Caco-2 (cell line): ENCODE measurements at regions not wholly inside any gene's neighbourhood (a gene's known extent, or its start where the extent isn't known, plus 50 kb on each side); places are given as distances from the start of the nearest gene placed in this dataset.

Experiments
- BruUV-seq: library from RNA; stranded (reverse); fragments of 400-500 nt; replicated peaks from 2 replicates; lab custom pipeline; 2021; lab: Mats Ljungman, UMichigan
- CTCF ChIA-PET: fragments of 300-600 bp; sonication (Branson Sonifier 250); formaldehyde crosslinking; loops from one replicate; lab custom pipeline; 2022; ENCODE audit warnings: antibody characterized with exemption; lab: Charles Lee
- POLR2A ChIA-PET: fragments of 300-600 bp; sonication (Branson Sonifier 250); formaldehyde crosslinking; loops from one replicate; lab custom pipeline; 2022; ENCODE audit warnings: antibody characterized with exemption; lab: Charles Lee
- DNase-seq, 2 experiments: peaks; one replicate each; pipeline versions ENCODE4 v3.0.0 to v3.0.0-alpha.2; 2020 to 2022
- H3K27me3 ChIP-seq: replicated peaks from 2 replicates; pipeline ENCODE4 v1.6.0; 2011; ENCODE audit warnings: low read length; ENCODE audit not compliant: control insufficient read depth, insufficient read depth
- H3K36me3 ChIP-seq: 2 replicates; pipeline ENCODE4 v1.5.1; 2011; ENCODE audit warnings: low read length; ENCODE audit not compliant: control insufficient read depth, insufficient read depth
- H3K4me1 ChIP-seq: fragments of 250-450 bp; sonication (Bioruptor Pico); 2 replicates; pipeline ENCODE4 v1.5.1; 2020; ENCODE audit warnings: mild to moderate bottlenecking
- H3K4me3 ChIP-seq: 2 replicates; pipeline ENCODE4 v1.5.1; 2011; ENCODE audit warnings: low read depth, mild to moderate bottlenecking, control low read depth, low read length
- H3K9me3 ChIP-seq: fragments of 250-450 bp; sonication (Bioruptor Pico); 2 replicates; pipeline ENCODE4 v1.5.1; 2020; ENCODE audit warnings: mild to moderate bottlenecking, moderate library complexity
- H3K27ac Mint-ChIP-seq: one replicate; pipeline ENCODE4 v1.8.0; 2022; ENCODE audit warnings: mixed read lengths; ENCODE audit not compliant: unreplicated experiment
- H3K27me3 Mint-ChIP-seq: one replicate; pipeline ENCODE4 v1.8.0; 2022; ENCODE audit warnings: mixed read lengths; ENCODE audit not compliant: insufficient read depth, unreplicated experiment
- H3K36me3 Mint-ChIP-seq: one replicate; pipeline ENCODE4 v1.8.0; 2022; ENCODE audit warnings: mild to moderate bottlenecking, mixed read lengths; ENCODE audit not compliant: insufficient read depth, unreplicated experiment
- H3K4me1 Mint-ChIP-seq: one replicate; pipeline ENCODE4 v1.8.0; 2022; ENCODE audit warnings: low read depth, mixed read lengths; ENCODE audit not compliant: unreplicated experiment
- H3K4me3 Mint-ChIP-seq: one replicate; pipeline ENCODE4 v1.8.0; 2022; ENCODE audit warnings: mild to moderate bottlenecking, moderate library complexity, mixed read lengths; ENCODE audit not compliant: unreplicated experiment
- H3K9me3 Mint-ChIP-seq: one replicate; pipeline ENCODE4 v1.8.0; 2022; ENCODE audit warnings: mixed read lengths; ENCODE audit not compliant: unreplicated experiment
- intact Hi-C: fragments of 100-400 bp; cut with micrococcal nuclease; formaldehyde crosslinking; loops from one replicate; pipeline ENCODE4 v1.10.0; 2022; ENCODE audit not compliant: unreplicated experiment
- TF ChIP-seq, protein P1 (sequence below), 2 experiments: fragments of 200-600 bp in 1 of 2; IDR thresholded peaks; 1 replicate in 1 of 2; 2 replicates in 1 of 2; pipeline versions ENCODE4 v1.5.1 to v1.8.0; 2011 to 2022; ENCODE audit warnings: antibody characterized with exemption in 1 of 2, control low read depth in 1 of 2, inconsistent platforms in 1 of 2, low read depth in 1 of 2, low read length in 1 of 2, mild to moderate bottlenecking in 1 of 2, moderate library complexity in 1 of 2; ENCODE audit not compliant: insufficient read depth in 1 of 2, severe bottlenecking in 1 of 2, unreplicated experiment in 1 of 2

DNA sequence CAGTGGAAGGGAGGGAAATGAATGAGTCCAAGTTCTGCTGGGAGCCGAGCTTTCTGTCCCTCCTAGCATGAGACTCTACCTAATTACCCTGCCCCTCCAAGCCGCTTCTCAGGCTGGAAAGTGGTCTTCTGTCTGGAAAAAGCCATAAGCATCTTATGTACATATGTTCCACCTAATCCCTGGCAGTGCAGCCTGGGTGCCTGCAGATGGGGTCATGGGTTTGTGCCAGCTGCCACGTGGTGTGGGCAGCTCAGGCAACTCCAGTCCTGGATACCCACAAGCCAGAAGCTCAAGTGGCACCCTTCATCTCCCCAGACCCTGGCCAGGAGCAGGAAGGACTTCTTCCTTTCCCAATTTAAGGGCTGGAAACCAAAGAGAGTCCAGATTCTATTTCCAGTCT lies 253.1 kb downstream of the LY86 start:
- peaks cover 25% of the 10 kb centered on the region for H3K4me1 ChIP-seq
- Mint-ChIP-seq H3K27ac (peak overlapping the region; percentile 10), H3K4me1 (peaks cover 31% of the 10 kb centered on the region), H3K27me3 (no peaks in the 10 kb centered on the region), H3K4me3 (no peak overlapping the region), H3K36me3 (no peaks in the 10 kb centered on the region), H3K9me3 (peaks cover 13% of the 10 kb centered on the region)
- H3K4me3 ChIP-seq, result no peak overlapping the region
- TF ChIP-seq, protein P1, sequence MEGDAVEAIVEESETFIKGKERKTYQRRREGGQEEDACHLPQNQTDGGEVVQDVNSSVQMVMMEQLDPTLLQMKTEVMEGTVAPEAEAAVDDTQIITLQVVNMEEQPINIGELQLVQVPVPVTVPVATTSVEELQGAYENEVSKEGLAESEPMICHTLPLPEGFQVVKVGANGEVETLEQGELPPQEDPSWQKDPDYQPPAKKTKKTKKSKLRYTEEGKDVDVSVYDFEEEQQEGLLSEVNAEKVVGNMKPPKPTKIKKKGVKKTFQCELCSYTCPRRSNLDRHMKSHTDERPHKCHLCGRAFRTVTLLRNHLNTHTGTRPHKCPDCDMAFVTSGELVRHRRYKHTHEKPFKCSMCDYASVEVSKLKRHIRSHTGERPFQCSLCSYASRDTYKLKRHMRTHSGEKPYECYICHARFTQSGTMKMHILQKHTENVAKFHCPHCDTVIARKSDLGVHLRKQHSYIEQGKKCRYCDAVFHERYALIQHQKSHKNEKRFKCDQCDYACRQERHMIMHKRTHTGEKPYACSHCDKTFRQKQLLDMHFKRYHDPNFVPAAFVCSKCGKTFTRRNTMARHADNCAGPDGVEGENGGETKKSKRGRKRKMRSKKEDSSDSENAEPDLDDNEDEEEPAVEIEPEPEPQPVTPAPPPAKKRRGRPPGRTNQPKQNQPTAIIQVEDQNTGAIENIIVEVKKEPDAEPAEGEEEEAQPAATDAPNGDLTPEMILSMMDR (IDR thresholded peaks at IDR 0.05; ENCODE audit: insufficient read depth in 1 of 2, low read depth in 1 of 2, low read length in 1 of 2, severe bottlenecking in 1 of 2, unreplicated experiment in 1 of 2), result no peak
- ChIA-PET CTCF (interaction anchor here (0.6 kb wide), 1 partner anchor 421 kb away, joined by 5 read pairs; no protein-coding TSS in a partner anchor), POLR2A (no interaction called here)
- no peak for DNase-seq
- H3K9me3 ChIP-seq, result peaks cover 4% of the 10 kb centered on the region; the same call in 1 of the 2 replicates
- H3K36me3 ChIP-seq, result no peaks in the 10 kb centered on the region
- no peaks in the 10 kb centered on the region for H3K27me3 ChIP-seq
- intact Hi-C loops, result loop anchor here (5.0 kb wide), 1 partner anchor 56 kb away; no protein-coding TSS in a partner anchor
- no TSS peak for BruUV-seq

DNA sequence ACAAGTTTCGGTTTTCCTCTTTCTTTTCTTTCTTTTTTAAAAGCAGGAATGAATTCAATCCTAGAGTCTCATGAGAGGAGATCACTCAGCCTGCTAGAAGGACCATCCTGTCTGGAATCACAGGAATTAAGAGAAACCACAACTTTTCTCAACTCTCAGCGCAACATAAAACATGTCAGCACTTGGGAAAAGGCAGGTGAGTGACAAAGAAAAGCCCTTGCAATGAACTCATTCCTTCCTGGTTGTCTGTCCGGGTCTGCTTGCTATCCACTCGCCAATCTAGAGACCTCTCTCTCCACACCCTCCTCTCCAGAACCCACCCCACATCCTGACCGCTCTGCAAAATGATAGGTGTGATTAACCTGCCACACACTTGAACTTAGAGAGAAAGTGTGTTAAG lies 253.8 kb downstream of the LY86 start:
- H3K4me3 Mint-ChIP-seq, result no peak overlapping the region
- TF ChIP-seq, protein P1 (IDR thresholded peaks at IDR 0.05; ENCODE audit: insufficient read depth in 1 of 2, low read depth in 1 of 2, low read length in 1 of 2, severe bottlenecking in 1 of 2, unreplicated experiment in 1 of 2), result no peak
- Histone ChIP-seq H3K4me1 (peaks cover 25% of the 10 kb centered on the region), H3K36me3 (no peaks in the 10 kb centered on the region), H3K27me3 (no peaks in the 10 kb centered on the region), H3K4me3 (no peak overlapping the region), H3K9me3 (peaks cover 5% of the 10 kb centered on the region; the same call in 1 of the 2 replicates)
- no peaks in the 10 kb centered on the region for H3K27me3 Mint-ChIP-seq
- ChIA-PET POLR2A (no interaction called here), CTCF (no interaction called here)
- no TSS peak for BruUV-seq
- H3K27ac Mint-ChIP-seq, result peak overlapping the region; percentile 88
- H3K4me1 Mint-ChIP-seq, result peaks cover 24% of the 10 kb centered on the region
- no peaks in the 10 kb centered on the region for H3K36me3 Mint-ChIP-seq
- intact Hi-C loops, result loop anchor here (2.0 to 5.0 kb wide), 2 partner anchors 31 to 55 kb away; no protein-coding TSS in a partner anchor
- H3K9me3 Mint-ChIP-seq, result peaks cover 13% of the 10 kb centered on the region
- DNase-seq, result no peak

DNA sequence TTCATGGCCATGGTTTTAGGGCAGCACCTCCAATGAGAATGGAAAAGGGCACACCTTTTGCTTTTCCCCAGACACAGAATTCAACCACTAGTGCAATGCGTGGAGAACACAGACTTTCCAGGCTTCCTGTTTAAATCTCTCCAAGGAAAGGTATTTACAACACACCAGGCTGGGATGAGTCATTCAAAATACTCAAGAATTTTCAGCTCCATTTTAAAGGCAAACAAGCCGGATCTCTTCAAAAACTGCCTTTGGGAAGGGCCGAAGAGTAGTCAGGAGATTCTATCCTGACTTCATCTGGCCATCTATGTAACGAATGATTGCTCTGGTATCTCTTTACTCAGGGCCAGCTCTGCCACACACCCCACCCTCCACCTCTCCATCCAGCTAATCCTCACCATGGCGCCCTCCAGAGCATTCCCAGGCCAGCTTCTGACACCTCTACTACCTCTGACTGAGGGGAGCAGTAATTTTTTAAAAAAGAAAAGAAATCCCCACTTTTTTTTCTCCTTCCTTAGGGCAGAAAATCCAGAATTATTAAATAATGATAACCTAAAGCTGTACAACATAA lies 254.6 kb downstream of the LY86 start:
- Mint-ChIP-seq H3K27ac (peak overlapping the region; percentile 88), H3K36me3 (no peaks in the 10 kb centered on the region), H3K4me3 (peak overlapping the region; percentile 33), H3K9me3 (peaks cover 13% of the 10 kb centered on the region), H3K4me1 (peaks cover 19% of the 10 kb centered on the region), H3K27me3 (no peaks in the 10 kb centered on the region)
- no TSS peak for BruUV-seq
- H3K4me3 ChIP-seq, result no peak overlapping the region
- intact Hi-C loops, result loop anchor here (2.0 to 5.0 kb wide), 2 partner anchors 32 to 54 kb away; no protein-coding TSS in a partner anchor
- ChIA-PET POLR2A (interaction anchor here (0.6 kb wide), 1 partner anchor 193 kb away, joined by 3 read pairs; no protein-coding TSS in a partner anchor), CTCF (interaction anchor here (0.6 to 1.4 kb wide), 2 partner anchors 59 to 84 kb away, joined by 3 to 4 read pairs; no protein-coding TSS in a partner anchor)
- peaks cover 5% of the 10 kb centered on the region; the same call in 1 of the 2 replicates for H3K9me3 ChIP-seq
- peaks cover 21% of the 10 kb centered on the region for H3K4me1 ChIP-seq
- H3K36me3 ChIP-seq, result no peaks in the 10 kb centered on the region
- TF ChIP-seq, protein P1 (IDR thresholded peaks at IDR 0.05; ENCODE audit: insufficient read depth in 1 of 2, low read depth in 1 of 2, low read length in 1 of 2, severe bottlenecking in 1 of 2, unreplicated experiment in 1 of 2), result no peak
- H3K27me3 ChIP-seq, result no peaks in the 10 kb centered on the region
- peak in 1 of 2 experiments; percentile 51 for DNase-seq
